ENCODE measurements at regions not wholly inside any gene's neighbourhood (a gene's known extent, or its start where the extent isn't known, plus 50 kb on each side); places are given as distances from the start of the nearest gene placed in this dataset.

GRCh38 chr13:64662887-64663593 lies 2567.1 kb downstream of the PCDH9 start:
- Histone ChIP-seq H3K27ac (no peak overlapping the region), H3K4me1 (no peaks in the 10 kb centered on the region), H3K9ac (no peak overlapping the region), H3K9me3 (ENCODE audit: control insufficient read depth, low read length) (no peaks in the 10 kb centered on the region), H3K79me2 (no peaks in the 10 kb centered on the region), H3K27me3 (ENCODE audit: control insufficient read depth, insufficient read depth, low read length) (no peaks in the 10 kb centered on the region), H3K4me3 (ENCODE audit: low read depth, low read length) (no peak overlapping the region), H2AFZ (no peak overlapping the region), H3K36me3 (ENCODE audit: control insufficient read depth, insufficient read depth, low read length) (no peaks in the 10 kb centered on the region), H3K4me2 (ENCODE audit: low read length) (no peak overlapping the region)
- no peak for TF ChIP-seq CTCF (IDR thresholded peaks at IDR 0.05)

GRCh38 chr13:64648293-64648692 lies 2581.8 kb downstream of the PCDH9 start:
- H3K4me3 ChIP-seq (ENCODE audit: low read depth, low read length), result no peak overlapping the region
- no peaks in the 10 kb centered on the region for H3K27me3 ChIP-seq (ENCODE audit: control insufficient read depth, insufficient read depth, low read length)
- H3K4me2 ChIP-seq (ENCODE audit: low read length), result no peak overlapping the region
- no peaks in the 10 kb centered on the region for H3K9me3 ChIP-seq (ENCODE audit: control insufficient read depth, low read length)
- no peak overlapping the region for H2AFZ ChIP-seq
- no peaks in the 10 kb centered on the region for H3K36me3 ChIP-seq (ENCODE audit: control insufficient read depth, insufficient read depth, low read length)
- no peak for TF ChIP-seq CTCF (IDR thresholded peaks at IDR 0.05)
- H3K9ac ChIP-seq, result no peak overlapping the region
- H3K79me2 ChIP-seq, result no peaks in the 10 kb centered on the region
- no peak overlapping the region for H3K27ac ChIP-seq
- H3K4me1 ChIP-seq, result no peaks in the 10 kb centered on the region

- Histone ChIP-seq H3K4me1 (no peaks in the 10 kb centered on the region), H3K9ac (no peak overlapping the region)
- TF ChIP-seq CTCF (IDR thresholded peaks at IDR 0.05), result no peak
Measured at GRCh38 chr13:64643066-64643465, 2587.1 kb downstream of the PCDH9 start.

GRCh38 chr13:64640002-64640401 lies 2590.1 kb downstream of the PCDH9 start:
- Histone ChIP-seq H3K27me3 (ENCODE audit: control insufficient read depth, insufficient read depth, low read length) (no peaks in the 10 kb centered on the region), H3K4me3 (ENCODE audit: low read depth, low read length) (no peak overlapping the region), H2AFZ (no peak overlapping the region), H3K4me1 (no peaks in the 10 kb centered on the region), H3K9me3 (ENCODE audit: control insufficient read depth, low read length) (no peaks in the 10 kb centered on the region), H3K27ac (no peak overlapping the region), H3K36me3 (ENCODE audit: control insufficient read depth, insufficient read depth, low read length) (no peaks in the 10 kb centered on the region), H3K79me2 (no peaks in the 10 kb centered on the region), H3K9ac (no peak overlapping the region), H3K4me2 (ENCODE audit: low read length) (no peak overlapping the region)
- TF ChIP-seq CTCF (IDR thresholded peaks at IDR 0.05), result no peak

More at GRCh38 chr13:64643066-64643465, 2587.1 kb downstream of the PCDH9 start:
- Histone ChIP-seq H3K9me3 (ENCODE audit: control insufficient read depth, low read length) (no peaks in the 10 kb centered on the region), H2AFZ (no peak overlapping the region), H3K79me2 (no peaks in the 10 kb centered on the region), H3K4me3 (ENCODE audit: low read depth, low read length) (no peak overlapping the region), H3K36me3 (ENCODE audit: control insufficient read depth, insufficient read depth, low read length) (no peaks in the 10 kb centered on the region), H3K27me3 (ENCODE audit: control insufficient read depth, insufficient read depth, low read length) (no peaks in the 10 kb centered on the region), H3K4me2 (ENCODE audit: low read length) (no peak overlapping the region), H3K27ac (no peak overlapping the region)

DNA sequence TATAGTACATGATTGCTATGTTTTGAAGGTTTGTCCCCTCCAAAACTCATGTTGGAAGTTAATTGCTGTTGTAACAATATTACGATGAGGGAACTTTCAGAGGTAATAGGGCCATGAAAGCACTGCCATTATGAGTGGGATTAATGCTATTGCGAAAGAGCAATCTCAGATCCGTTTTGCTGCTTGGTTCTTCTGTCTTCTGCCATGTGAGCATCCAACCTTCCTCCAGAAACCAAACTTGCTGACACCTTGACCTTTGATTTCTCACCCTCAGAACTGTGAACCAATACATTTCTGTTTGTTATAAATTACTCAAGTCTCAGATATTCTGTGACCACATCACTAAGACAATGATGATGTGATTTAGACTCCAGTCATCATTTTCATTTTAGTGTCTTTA lies 2590.9 kb downstream of the PCDH9 start:
- H3K36me3 ChIP-seq (ENCODE audit: control insufficient read depth, insufficient read depth, low read length), result no peaks in the 10 kb centered on the region
- no peaks in the 10 kb centered on the region for H3K9me3 ChIP-seq (ENCODE audit: control insufficient read depth, low read length)
- no peak overlapping the region for H3K27ac ChIP-seq
- H3K4me1 ChIP-seq, result no peaks in the 10 kb centered on the region
- no peaks in the 10 kb centered on the region for H3K27me3 ChIP-seq (ENCODE audit: control insufficient read depth, insufficient read depth, low read length)
- TF ChIP-seq CTCF (IDR thresholded peaks at IDR 0.05), result no peak
- H3K9ac ChIP-seq, result no peak overlapping the region
- H3K4me2 ChIP-seq (ENCODE audit: low read length), result no peak overlapping the region
- no peak overlapping the region for H3K4me3 ChIP-seq (ENCODE audit: low read depth, low read length)
- no peaks in the 10 kb centered on the region for H3K79me2 ChIP-seq
- H2AFZ ChIP-seq, result no peak overlapping the region

All from parathyroid adenoma (tissue), 2 donors.